ENCODE measurements at regions not wholly inside any gene's neighbourhood (a gene's known extent, or its start where the extent isn't known, plus 50 kb on each side); places are given as distances from the start of the nearest gene placed in this dataset.

DNA sequence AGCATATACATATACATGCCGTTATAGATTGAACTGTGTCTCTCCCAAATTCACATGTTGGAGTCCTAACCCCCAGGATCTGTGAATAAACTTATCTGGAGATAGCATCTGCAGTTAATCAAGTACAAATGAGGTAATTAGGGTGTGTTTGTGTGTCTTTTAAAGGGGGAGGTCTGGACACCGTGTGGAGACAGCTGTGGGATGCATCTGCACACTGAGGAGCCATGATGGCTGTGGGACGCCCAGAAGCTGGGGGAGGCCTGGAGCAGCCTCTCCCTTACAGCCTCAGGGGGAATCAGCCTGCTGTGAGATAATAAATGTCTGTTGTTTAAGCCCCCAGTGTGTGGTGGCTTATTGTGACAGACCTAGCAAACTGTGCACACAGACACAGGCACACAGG lies 51.8 kb upstream of the COL18A1 start:
- ChIA-PET CTCF (no interaction called here), POLR2A (no interaction called here)
- H3K4me3 ChIP-seq (ENCODE audit: low read depth in 2 of 2, low read length in 2 of 2) = no peak overlapping the region
- no peak overlapping the region; the same call in 1 of the 2 replicates for H3K27ac ChIP-seq (ENCODE audit: low read length)
- intact Hi-C loops (cut with micrococcal nuclease; ENCODE audit: unreplicated experiment) (no loop called here), in situ Hi-C loops (cut with HindIII; ENCODE audit: low pct_unique_long_range_greater_than_20kb, low sequenced_read_pairs) (no loop called here)
- peaks cover 16% of the 10 kb centered on the region for H3K4me1 ChIP-seq (ENCODE audit: control insufficient read depth, insufficient read depth, low read length)
- no peaks in the 10 kb centered on the region for H3K36me3 ChIP-seq (ENCODE audit: control insufficient read depth, insufficient read depth, low read length)
- peak; percentile 22; the same call in 1 of the 2 replicates for ATAC-seq
- no peak for TF ChIP-seq TCF7L2 (IDR thresholded peaks at IDR 0.05; ENCODE audit: low read depth, low read length)
- no peak for TF ChIP-seq POLR2AphosphoS5 (IDR thresholded peaks at IDR 0.05; ENCODE audit: low read depth, low read length)
- no peak for TF ChIP-seq SIN3A (IDR thresholded peaks at IDR 0.05; ENCODE audit: borderline replicate concordance, insufficient read depth, low read depth, low read length)
- TF ChIP-seq REST (IDR thresholded peaks at IDR 0.05; ENCODE audit: insufficient read depth in 1 of 2, low read depth in 2 of 2, low read length in 1 of 2) = no peak
- no peak for TF ChIP-seq CTCF (IDR thresholded peaks at IDR 0.05)
- no peak for DNase-seq (ENCODE audit: low read depth, low spot score)
- no TSS peak for BruUV-seq (replicated peaks)
- no peaks in the 10 kb centered on the region for H3K9me3 ChIP-seq (ENCODE audit: control insufficient read depth, insufficient read depth, low read depth, low read length)
- no peaks in the 10 kb centered on the region for H3K27me3 ChIP-seq (ENCODE audit: control insufficient read depth, insufficient read depth, low read length)

DNA sequence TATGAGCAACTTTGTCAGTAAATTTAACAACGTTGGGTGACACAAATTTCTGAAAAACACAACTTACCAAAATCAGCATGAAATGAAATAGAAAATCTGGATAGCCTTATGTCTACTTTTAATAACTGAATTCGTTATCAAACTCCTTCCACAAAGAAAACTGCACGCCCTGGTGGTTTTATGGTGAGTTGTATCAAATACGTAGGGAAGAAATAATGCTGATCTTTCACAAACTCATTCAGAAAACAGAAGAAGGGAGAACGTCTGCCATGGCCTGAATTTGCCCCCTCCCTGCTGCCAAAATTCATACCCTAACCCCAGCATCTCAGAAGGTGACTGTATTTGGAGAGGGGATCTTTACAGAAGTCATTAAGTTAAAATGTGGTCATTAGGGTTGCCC lies 50.0 kb upstream of the COL18A1 start:
- ATAC-seq = no peak
- CTCF ChIA-PET = no interaction called here
- no TSS peak for BruUV-seq (replicated peaks)
- H3K9me3 ChIP-seq (ENCODE audit: control insufficient read depth, insufficient read depth, low read depth, low read length) = no peaks in the 10 kb centered on the region
- peak overlapping the region; percentile 66; the same call in 1 of the 2 replicates for H3K27ac ChIP-seq (ENCODE audit: low read length)
- in situ Hi-C loops (cut with HindIII; ENCODE audit: low pct_unique_long_range_greater_than_20kb, low sequenced_read_pairs) (no loop called here), intact Hi-C loops (cut with micrococcal nuclease; ENCODE audit: unreplicated experiment) (no loop called here)
- H3K27me3 ChIP-seq (ENCODE audit: control insufficient read depth, insufficient read depth, low read length) = no peaks in the 10 kb centered on the region
- no peaks in the 10 kb centered on the region for H3K36me3 ChIP-seq (ENCODE audit: control insufficient read depth, insufficient read depth, low read length)
- no peak overlapping the region for H3K4me3 ChIP-seq (ENCODE audit: low read depth in 2 of 2, low read length in 2 of 2)
- no peak for TF ChIP-seq REST (IDR thresholded peaks at IDR 0.05; ENCODE audit: insufficient read depth in 1 of 2, low read depth in 2 of 2, low read length in 1 of 2)
- TF ChIP-seq TCF7L2 (IDR thresholded peaks at IDR 0.05; ENCODE audit: low read depth, low read length) = no peak
- TF ChIP-seq SIN3A (IDR thresholded peaks at IDR 0.05; ENCODE audit: borderline replicate concordance, insufficient read depth, low read depth, low read length) = no peak
- TF ChIP-seq CTCF (IDR thresholded peaks at IDR 0.05) = no peak
- no peak for TF ChIP-seq POLR2AphosphoS5 (IDR thresholded peaks at IDR 0.05; ENCODE audit: low read depth, low read length)
- POLR2A ChIA-PET = no interaction called here
- H3K4me1 ChIP-seq (ENCODE audit: control insufficient read depth, insufficient read depth, low read length) = peaks cover 25% of the 10 kb centered on the region
- no peak for DNase-seq (ENCODE audit: low read depth, low spot score)
